AG04449 (cell line): ENCODE measurements at regions not wholly inside any gene's neighbourhood (a gene's known extent, or its start where the extent isn't known, plus 50 kb on each side); places are given as distances from the start of the nearest gene placed in this dataset.
"Not testable (repeated sequence)": the region's sequence is repeated elsewhere in the genome, so short reads cannot be mapped to it uniquely, and the experiment has no call there.

Experiments used
- CTCF ChIA-PET: fragments of 350-600 bp; formaldehyde crosslinking; extraction: SDS; loops from one replicate; lab custom pipeline; 2021; ENCODE audit warnings: antibody characterized with exemption; lab: Yijun Ruan, JAX
- POLR2A ChIA-PET: fragments of 400-600, 350-600 bp; formaldehyde crosslinking; extraction: SDS; loops from one replicate; lab custom pipeline; 2020; ENCODE audit warnings: antibody characterized with exemption, inconsistent platforms; lab: Yijun Ruan, JAX
- DNase-seq: peaks from one replicate; pipeline ENCODE4 v3.0.0-alpha.2; 2010; ENCODE audit warnings: low read depth, low spot score
- H3K4me3 ChIP-seq: 2 replicates; pipeline ENCODE4 v1.5.1; 2011; ENCODE audit warnings: low read depth, mild to moderate bottlenecking, control low read depth, low read length
- TF ChIP-seq, protein P1 (sequence below): IDR thresholded peaks from one replicate; pipeline ENCODE4 v1.5.1; 2011; ENCODE audit warnings: mild to moderate bottlenecking, moderate library complexity, low read length, control low read depth, inconsistent platforms; ENCODE audit not compliant: insufficient read depth; ENCODE audit errors: missing control alignments

DNA sequence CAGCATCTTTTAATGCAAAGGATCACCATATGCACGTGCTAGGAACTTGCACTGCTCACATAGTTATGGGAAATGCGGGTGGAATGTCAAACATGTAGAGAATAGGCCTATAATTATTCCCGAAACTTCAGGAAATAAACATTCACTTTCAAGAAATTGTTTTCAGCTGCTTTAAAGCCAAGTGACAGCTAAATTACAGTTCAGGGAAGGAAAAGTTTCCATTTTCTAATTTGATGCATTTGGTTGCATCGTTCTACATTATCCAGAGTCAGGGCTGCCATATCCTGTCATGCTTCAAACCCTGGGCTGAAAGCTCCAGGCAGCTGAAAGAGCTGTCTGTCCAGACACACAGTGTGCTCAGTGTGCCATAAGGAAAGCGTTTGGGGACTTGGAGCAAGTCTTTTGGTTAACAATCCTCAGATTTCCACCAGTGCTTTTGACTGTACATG is 518.1 kb downstream of the CSNK1G3 start:
- no peak for DNase-seq
- ChIA-PET POLR2A (no interaction called here), CTCF (no interaction called here)
- TF ChIP-seq, protein P1, sequence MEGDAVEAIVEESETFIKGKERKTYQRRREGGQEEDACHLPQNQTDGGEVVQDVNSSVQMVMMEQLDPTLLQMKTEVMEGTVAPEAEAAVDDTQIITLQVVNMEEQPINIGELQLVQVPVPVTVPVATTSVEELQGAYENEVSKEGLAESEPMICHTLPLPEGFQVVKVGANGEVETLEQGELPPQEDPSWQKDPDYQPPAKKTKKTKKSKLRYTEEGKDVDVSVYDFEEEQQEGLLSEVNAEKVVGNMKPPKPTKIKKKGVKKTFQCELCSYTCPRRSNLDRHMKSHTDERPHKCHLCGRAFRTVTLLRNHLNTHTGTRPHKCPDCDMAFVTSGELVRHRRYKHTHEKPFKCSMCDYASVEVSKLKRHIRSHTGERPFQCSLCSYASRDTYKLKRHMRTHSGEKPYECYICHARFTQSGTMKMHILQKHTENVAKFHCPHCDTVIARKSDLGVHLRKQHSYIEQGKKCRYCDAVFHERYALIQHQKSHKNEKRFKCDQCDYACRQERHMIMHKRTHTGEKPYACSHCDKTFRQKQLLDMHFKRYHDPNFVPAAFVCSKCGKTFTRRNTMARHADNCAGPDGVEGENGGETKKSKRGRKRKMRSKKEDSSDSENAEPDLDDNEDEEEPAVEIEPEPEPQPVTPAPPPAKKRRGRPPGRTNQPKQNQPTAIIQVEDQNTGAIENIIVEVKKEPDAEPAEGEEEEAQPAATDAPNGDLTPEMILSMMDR = no peak
- no peak overlapping the region for H3K4me3 ChIP-seq

GRCh38 chr5:124027441-124027840 is 515.5 kb downstream of the CSNK1G3 start:
- ChIA-PET POLR2A (no interaction called here), CTCF (interaction anchor here (1.4 kb wide), 1 partner anchor 15 kb away, joined by 3 read pairs; no protein-coding TSS in a partner anchor)
- H3K4me3 ChIP-seq = no peak overlapping the region
- TF ChIP-seq, protein P1 = no peak
- no peak for DNase-seq

DNA sequence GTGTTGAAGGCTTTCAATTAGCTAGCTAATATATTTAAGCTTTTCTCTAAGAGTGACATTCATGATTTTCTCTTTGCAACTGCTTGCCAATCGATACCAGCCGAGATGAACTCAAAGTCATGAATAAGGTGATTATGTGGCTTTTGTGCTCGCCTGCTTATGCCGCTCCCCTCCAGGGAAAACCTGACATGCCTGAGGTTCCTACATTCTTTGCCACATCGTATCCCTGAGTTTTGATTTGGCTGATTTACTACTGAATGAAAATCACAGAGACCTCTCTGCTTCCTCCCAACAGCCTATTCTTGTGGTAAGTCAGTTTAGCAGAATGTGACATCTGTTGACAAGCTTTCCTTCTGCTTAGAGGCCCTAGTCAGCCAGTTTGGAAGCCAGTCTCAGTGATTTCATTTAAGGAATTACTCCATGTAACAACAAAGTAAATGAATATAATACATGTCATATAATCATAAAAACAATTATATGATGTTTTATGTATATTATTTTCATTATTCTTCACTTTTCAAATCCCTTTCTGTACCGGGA is 513.4 kb downstream of the CSNK1G3 start:
- ChIA-PET POLR2A (no interaction called here), CTCF (no interaction called here)
- no peak for DNase-seq
- no peak overlapping the region for H3K4me3 ChIP-seq
- TF ChIP-seq, protein P1 = no peak

DNA sequence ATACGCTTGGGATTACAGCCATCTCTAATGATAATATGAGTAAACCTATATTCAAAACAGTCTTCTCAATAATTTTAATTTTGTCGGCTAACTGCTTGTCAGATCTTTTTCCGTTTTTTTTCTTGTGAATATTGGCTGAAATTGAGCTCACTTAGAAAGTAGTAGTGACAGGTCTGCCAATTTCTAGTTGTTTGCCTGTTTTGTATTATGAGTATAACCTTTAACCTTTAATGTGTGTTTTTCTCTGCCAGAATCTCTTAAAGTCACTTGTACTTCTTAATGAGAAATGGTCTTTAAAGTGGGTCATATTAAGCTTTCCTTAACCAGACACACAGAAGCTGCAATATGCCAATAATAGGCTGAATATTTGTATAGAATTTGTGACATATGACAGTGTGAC is 511.0 kb downstream of the CSNK1G3 start:
- DNase-seq = no peak
- H3K4me3 ChIP-seq = no peak overlapping the region
- POLR2A ChIA-PET = no interaction called here
- CTCF ChIA-PET = interaction anchor here (0.8 kb wide), 1 partner anchor 21 kb away, joined by 3 read pairs; no protein-coding TSS in a partner anchor
- TF ChIP-seq, protein P1 = no peak

DNA sequence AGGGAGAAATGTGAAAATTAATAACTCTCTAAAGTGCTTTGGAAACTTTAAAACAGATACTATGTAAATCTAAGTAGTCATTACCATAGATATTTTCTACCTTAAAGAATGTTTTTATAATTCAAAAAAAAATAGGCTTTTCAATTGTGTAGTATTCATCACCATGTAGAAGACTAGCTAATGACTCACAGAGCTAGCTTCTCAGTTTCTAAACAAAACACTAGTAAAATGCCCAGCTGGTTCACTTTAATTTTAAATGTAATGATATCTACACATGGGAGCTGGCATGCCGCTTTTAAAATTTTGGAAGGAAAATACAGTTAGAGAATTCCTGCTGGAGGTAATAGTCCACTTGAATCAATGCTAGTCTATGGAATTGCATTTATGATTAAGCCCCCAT is 509.8 kb downstream of the CSNK1G3 start:
- ChIA-PET CTCF (no interaction called here), POLR2A (no interaction called here)
- H3K4me3 ChIP-seq = no peak overlapping the region
- TF ChIP-seq, protein P1 = no peak
- no peak for DNase-seq

- no peak overlapping the region for H3K4me3 ChIP-seq
- TF ChIP-seq, protein P1 = no peak
- CTCF ChIA-PET = no interaction called here
- DNase-seq = no peak
- POLR2A ChIA-PET = no interaction called here
Measured at GRCh38 chr5:124021066-124021641, 509.2 kb downstream of the CSNK1G3 start.

DNA sequence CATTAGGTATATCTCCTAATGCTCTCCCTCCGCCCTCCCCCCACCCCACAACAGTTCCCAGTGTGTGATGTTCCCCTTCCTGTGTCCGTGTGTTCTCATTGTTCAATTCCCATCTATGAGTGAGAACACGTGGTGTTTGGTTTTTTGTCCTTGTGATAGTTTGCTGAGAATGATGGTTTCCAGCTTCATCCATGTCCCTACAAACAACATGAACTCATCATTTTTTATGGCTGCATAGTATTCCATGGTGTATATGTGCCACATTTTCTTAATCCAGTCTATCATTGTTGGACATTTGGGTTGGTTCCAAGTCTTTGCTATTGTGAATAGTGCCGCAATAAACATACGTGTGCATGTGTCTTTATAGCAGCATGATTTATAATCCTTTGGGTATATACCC is 505.3 kb downstream of the CSNK1G3 start:
- DNase-seq, H3K4me3 ChIP-seq, CTCF ChIA-PET, POLR2A ChIA-PET: not testable (repeated sequence)
